GM18861 (cell line): ENCODE measurements at regions not wholly inside any gene's neighbourhood (a gene's known extent, or its start where the extent isn't known, plus 50 kb on each side); places are given as distances from the start of the nearest gene placed in this dataset.

Experiments
- ATAC-seq: cut with Tn5 transposase; IDR thresholded peaks from one replicate; pipeline ENCODE4 v1.9.1; 2021; ENCODE audit not compliant: unreplicated experiment

- ATAC-seq = no peak
These were observed 56.1 kb upstream of the PALS2 start for GRCh38 chr7:24517166-24517565.

GRCh38 chr7:24521917-24522623 lies 51.2 kb upstream of the PALS2 start:
- no peak for ATAC-seq
